ENCODE measurements at regions not wholly inside any gene's neighbourhood (a gene's known extent, or its start where the extent isn't known, plus 50 kb on each side); places are given as distances from the start of the nearest gene placed in this dataset.

DNA sequence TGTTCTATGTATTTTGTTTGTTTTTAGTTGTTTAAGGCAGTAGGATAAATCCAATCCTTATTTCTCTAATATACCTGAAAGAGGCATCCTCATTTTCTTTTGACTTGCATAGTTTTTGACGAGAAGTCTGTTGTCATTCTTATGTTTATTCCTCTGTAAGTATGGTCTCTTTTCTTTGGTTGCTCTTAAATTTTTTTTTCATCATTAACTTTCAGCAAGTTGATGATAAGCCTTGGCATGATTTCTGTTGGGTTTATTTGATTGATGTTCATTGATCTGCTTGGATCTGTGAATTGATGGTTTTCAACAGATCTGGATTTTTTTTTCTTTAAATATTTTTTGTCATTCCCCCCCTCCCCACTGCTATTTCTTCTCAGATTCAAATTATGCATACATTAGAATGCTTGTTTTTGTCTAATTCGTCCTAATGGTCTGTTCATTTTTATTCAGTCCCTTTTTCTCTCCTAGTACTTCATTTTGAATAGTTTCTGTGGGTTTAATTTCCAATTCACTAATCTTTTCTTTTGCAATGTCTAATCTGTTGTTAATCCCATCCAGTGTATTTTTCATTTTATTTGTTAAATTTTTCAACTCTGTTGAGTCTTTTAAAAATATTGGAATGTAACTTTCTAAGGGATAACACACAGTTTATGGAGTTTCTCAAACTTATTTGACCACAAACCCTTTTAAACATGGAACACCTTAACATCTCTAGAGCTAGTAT is 495.9 kb downstream of the CSNK1G3 start:
- CTCF ChIA-PET, result no interaction called here
- intact Hi-C loops (cut with micrococcal nuclease), result no loop called here
- Histone ChIP-seq H3K79me2 (ENCODE audit: insufficient read depth, low read length) (no peaks in the 10 kb centered on the region), H3K27me3 (ENCODE audit: insufficient read depth, low read length) (no peaks in the 10 kb centered on the region), H3K9me3 (ENCODE audit: control insufficient read depth in 1 of 2, insufficient read depth in 1 of 2, low read depth in 1 of 2, low read length in 2 of 2) (no peaks in the 10 kb centered on the region; a peak in 2 of 4 replicates), H3K9me2 (ENCODE audit: insufficient read depth) (no peaks in the 10 kb centered on the region), H2AFZ (ENCODE audit: low read depth, low read length, poor library complexity, severe bottlenecking) (no peak overlapping the region), H3K27ac (ENCODE audit: low read depth, low read length) (no peak overlapping the region), H4K20me1 (ENCODE audit: insufficient read depth) (no peaks in the 10 kb centered on the region), H3K4me1 (ENCODE audit: control insufficient read depth in 1 of 2, insufficient read depth in 2 of 2, low read length in 2 of 2) (no peaks in the 10 kb centered on the region), H3K4me3 (replicated peaks in 1 of 2; ENCODE audit: low read depth in 1 of 2, low read length in 2 of 2) (no peak overlapping the region), H3K9ac (ENCODE audit: low read length) (no peak overlapping the region), H3K4me2 (ENCODE audit: low read length) (no peak overlapping the region), H3K36me3 (ENCODE audit: control insufficient read depth in 1 of 2, insufficient read depth in 2 of 2, low read length in 2 of 2) (no peaks in the 10 kb centered on the region)
- no peak for TF ChIP-seq FOSL1 (IDR thresholded peaks at IDR 0.05; ENCODE audit: low read depth)
- no peak for TF ChIP-seq SP1 (IDR thresholded peaks at IDR 0.05; ENCODE audit: low read depth)
- peak; percentile 47; the same call in 1 of the 2 replicates for TF ChIP-seq CBX3 (IDR thresholded peaks at IDR 0.05; ENCODE audit: low read depth)
- RAD21 ChIA-PET (ENCODE audit: low non-redundant PET in 1 of 2, low total read pairs in 2 of 2, uncharacterized antibody in 2 of 2, unreplicated experiment in 2 of 2), result no interaction called here
- POLR2A ChIA-PET, result no interaction called here
- ATAC-seq (no peak), DNase-seq (ENCODE audit: low read depth, low spot score) (peak; percentile 16)
- no TSS peak for BruUV-seq (replicated peaks)

DNA sequence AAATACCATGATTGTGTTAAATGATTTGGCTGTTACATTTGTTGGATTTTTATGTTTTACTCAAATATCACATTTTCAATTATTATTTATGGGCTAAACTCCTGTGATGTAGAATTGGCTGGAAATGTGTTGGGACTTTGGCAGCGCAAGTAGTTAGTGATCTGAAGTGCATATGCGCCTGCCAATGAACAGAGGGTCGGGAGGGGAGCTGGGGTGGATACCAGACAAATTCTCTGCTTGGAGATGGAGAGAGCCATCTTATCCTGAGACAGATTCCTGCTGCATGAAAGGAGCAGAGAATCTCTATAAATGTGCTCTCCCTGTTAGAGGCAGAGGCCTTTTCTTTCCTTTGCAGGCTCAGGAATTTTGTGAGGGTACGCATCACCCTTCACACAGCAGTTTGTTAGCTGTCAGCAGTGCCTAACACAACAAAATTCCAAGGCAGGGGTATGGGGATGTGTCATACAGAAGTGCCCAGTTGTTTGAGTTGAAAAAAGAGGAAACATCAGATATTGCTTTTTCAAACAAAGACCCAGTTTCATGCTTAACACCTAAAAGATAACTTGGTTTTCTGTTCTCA is 489.1 kb downstream of the CSNK1G3 start:
- Histone ChIP-seq H3K4me3 (replicated peaks in 1 of 2; ENCODE audit: low read depth in 1 of 2, low read length in 2 of 2) (no peak overlapping the region), H3K9me2 (ENCODE audit: insufficient read depth) (no peaks in the 10 kb centered on the region), H3K27ac (ENCODE audit: low read depth, low read length) (no peak overlapping the region), H2AFZ (ENCODE audit: low read depth, low read length, poor library complexity, severe bottlenecking) (no peak overlapping the region), H3K9ac (ENCODE audit: low read length) (no peak overlapping the region), H4K20me1 (ENCODE audit: insufficient read depth) (no peaks in the 10 kb centered on the region), H3K27me3 (ENCODE audit: insufficient read depth, low read length) (no peaks in the 10 kb centered on the region), H3K36me3 (ENCODE audit: control insufficient read depth in 1 of 2, insufficient read depth in 2 of 2, low read length in 2 of 2) (no peaks in the 10 kb centered on the region), H3K4me1 (ENCODE audit: control insufficient read depth in 1 of 2, insufficient read depth in 2 of 2, low read length in 2 of 2) (no peaks in the 10 kb centered on the region), H3K9me3 (ENCODE audit: control insufficient read depth in 1 of 2, insufficient read depth in 1 of 2, low read depth in 1 of 2, low read length in 2 of 2) (no peaks in the 10 kb centered on the region), H3K79me2 (ENCODE audit: insufficient read depth, low read length) (no peaks in the 10 kb centered on the region), H3K4me2 (ENCODE audit: low read length) (no peak overlapping the region)
- no peak for TF ChIP-seq POLR2AphosphoS5 (IDR thresholded peaks at IDR 0.05; ENCODE audit: low read depth, low read length)
- no peak for TF ChIP-seq CEBPB (IDR thresholded peaks at IDR 0.05; ENCODE audit: low read depth)
- TF ChIP-seq RAD21 (IDR thresholded peaks at IDR 0.05; ENCODE audit: low read depth), result no peak
- TF ChIP-seq CBX3 (IDR thresholded peaks at IDR 0.05; ENCODE audit: low read depth), result no peak
- TF ChIP-seq JUND (IDR thresholded peaks at IDR 0.05), result no peak
- no peak for TF ChIP-seq SRF (IDR thresholded peaks at IDR 0.05; ENCODE audit: low read depth)
- no peak for TF ChIP-seq EZH2phosphoT487 (IDR thresholded peaks at IDR 0.05; ENCODE audit: borderline replicate concordance)
- no peak for TF ChIP-seq ZNF274 (IDR thresholded peaks at IDR 0.05; ENCODE audit: low read depth, low read length)
- no peak for TF ChIP-seq EGR1 (IDR thresholded peaks at IDR 0.05; ENCODE audit: low read depth)
- no peak for TF ChIP-seq EZH2 (IDR thresholded peaks at IDR 0.05)
- TF ChIP-seq, protein P1, sequence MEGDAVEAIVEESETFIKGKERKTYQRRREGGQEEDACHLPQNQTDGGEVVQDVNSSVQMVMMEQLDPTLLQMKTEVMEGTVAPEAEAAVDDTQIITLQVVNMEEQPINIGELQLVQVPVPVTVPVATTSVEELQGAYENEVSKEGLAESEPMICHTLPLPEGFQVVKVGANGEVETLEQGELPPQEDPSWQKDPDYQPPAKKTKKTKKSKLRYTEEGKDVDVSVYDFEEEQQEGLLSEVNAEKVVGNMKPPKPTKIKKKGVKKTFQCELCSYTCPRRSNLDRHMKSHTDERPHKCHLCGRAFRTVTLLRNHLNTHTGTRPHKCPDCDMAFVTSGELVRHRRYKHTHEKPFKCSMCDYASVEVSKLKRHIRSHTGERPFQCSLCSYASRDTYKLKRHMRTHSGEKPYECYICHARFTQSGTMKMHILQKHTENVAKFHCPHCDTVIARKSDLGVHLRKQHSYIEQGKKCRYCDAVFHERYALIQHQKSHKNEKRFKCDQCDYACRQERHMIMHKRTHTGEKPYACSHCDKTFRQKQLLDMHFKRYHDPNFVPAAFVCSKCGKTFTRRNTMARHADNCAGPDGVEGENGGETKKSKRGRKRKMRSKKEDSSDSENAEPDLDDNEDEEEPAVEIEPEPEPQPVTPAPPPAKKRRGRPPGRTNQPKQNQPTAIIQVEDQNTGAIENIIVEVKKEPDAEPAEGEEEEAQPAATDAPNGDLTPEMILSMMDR (IDR thresholded peaks at IDR 0.05 in 2 of 3, conservative IDR thresholded peaks at IDR 0.05 in 1 of 3; ENCODE audit: borderline replicate concordance in 1 of 3, insufficient read depth in 1 of 3, low read depth in 2 of 3, low read length in 2 of 3), result no peak
- POLR2A ChIA-PET, result no interaction called here
- intact Hi-C loops (cut with micrococcal nuclease), result no loop called here
- BruUV-seq (replicated peaks), result no TSS peak
- no peak for DNase-seq (ENCODE audit: low read depth, low spot score)
- RAD21 ChIA-PET (ENCODE audit: low non-redundant PET in 1 of 2, low total read pairs in 2 of 2, uncharacterized antibody in 2 of 2, unreplicated experiment in 2 of 2), result no interaction called here
- no peak for ATAC-seq
- CTCF ChIA-PET, result no interaction called here

Measured in HCT116 (cell line).